Prostate gland (tissue), 2 donors: ENCODE measurements at regions not wholly inside any gene's neighbourhood (a gene's known extent, or its start where the extent isn't known, plus 50 kb on each side); places are given as distances from the start of the nearest gene placed in this dataset.

Experiments used
- POLR2A ChIP-seq: fragments of 450-650 bp; IDR thresholded peaks from one replicate; pipeline ENCODE4 v1.6.1; 2016; ENCODE audit warnings: antibody characterized with exemption, mild to moderate bottlenecking
- POLR2AphosphoS5 ChIP-seq: sonication (generic); formaldehyde crosslinking; IDR thresholded peaks from one replicate; pipeline ENCODE4 v1.6.1; 2017; ENCODE audit warnings: antibody characterized with exemption
- TF ChIP-seq, protein P1 (sequence below), 4 experiments: fragments of 200-600 bp in 2 of 4; fragments of 450-650 bp in 2 of 4; sonication (generic) in 2 of 4; IDR thresholded peaks; 1 replicate in 3 of 4; 2 replicates in 1 of 4; pipeline ENCODE4 v1.5.1; 2016 to 2019; ENCODE audit warnings: antibody characterized with exemption in 4 of 4, mild to moderate bottlenecking in 2 of 4, moderate library complexity in 2 of 4

DNA sequence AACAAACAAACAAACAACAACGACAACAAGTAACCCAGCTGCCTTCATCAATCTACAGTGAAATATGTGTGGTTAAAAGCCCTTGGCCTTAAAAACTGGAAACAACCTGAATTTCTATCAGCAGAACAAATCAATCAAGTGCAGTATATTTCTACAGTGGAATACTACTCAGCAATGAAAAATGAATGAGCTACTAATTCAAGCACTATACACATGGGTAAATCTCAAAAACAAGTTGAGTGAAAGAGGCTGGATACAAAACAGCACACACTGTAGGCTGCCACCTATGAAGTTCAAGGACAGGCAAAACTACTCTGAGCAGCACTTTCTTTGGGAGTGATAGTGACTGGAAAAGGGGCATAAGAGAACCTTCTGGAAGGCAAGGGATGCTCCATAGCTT, 395.5 kb upstream of the PROK2 start:
- TF ChIP-seq, protein P1, sequence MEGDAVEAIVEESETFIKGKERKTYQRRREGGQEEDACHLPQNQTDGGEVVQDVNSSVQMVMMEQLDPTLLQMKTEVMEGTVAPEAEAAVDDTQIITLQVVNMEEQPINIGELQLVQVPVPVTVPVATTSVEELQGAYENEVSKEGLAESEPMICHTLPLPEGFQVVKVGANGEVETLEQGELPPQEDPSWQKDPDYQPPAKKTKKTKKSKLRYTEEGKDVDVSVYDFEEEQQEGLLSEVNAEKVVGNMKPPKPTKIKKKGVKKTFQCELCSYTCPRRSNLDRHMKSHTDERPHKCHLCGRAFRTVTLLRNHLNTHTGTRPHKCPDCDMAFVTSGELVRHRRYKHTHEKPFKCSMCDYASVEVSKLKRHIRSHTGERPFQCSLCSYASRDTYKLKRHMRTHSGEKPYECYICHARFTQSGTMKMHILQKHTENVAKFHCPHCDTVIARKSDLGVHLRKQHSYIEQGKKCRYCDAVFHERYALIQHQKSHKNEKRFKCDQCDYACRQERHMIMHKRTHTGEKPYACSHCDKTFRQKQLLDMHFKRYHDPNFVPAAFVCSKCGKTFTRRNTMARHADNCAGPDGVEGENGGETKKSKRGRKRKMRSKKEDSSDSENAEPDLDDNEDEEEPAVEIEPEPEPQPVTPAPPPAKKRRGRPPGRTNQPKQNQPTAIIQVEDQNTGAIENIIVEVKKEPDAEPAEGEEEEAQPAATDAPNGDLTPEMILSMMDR (IDR thresholded peaks at IDR 0.05): no peak
- TF ChIP-seq POLR2AphosphoS5 (no peak), POLR2A (no peak)
